UCSD-AML1 (cell line): ENCODE measurements at regions not wholly inside any gene's neighbourhood (a gene's known extent, or its start where the extent isn't known, plus 50 kb on each side); places are given as distances from the start of the nearest gene placed in this dataset.

Experiments used
- DNase-seq: peaks from one replicate; lab custom pipeline; 2025; ENCODE audit not compliant: unreplicated experiment; lab: John Stamatoyannopoulos, UW

DNA sequence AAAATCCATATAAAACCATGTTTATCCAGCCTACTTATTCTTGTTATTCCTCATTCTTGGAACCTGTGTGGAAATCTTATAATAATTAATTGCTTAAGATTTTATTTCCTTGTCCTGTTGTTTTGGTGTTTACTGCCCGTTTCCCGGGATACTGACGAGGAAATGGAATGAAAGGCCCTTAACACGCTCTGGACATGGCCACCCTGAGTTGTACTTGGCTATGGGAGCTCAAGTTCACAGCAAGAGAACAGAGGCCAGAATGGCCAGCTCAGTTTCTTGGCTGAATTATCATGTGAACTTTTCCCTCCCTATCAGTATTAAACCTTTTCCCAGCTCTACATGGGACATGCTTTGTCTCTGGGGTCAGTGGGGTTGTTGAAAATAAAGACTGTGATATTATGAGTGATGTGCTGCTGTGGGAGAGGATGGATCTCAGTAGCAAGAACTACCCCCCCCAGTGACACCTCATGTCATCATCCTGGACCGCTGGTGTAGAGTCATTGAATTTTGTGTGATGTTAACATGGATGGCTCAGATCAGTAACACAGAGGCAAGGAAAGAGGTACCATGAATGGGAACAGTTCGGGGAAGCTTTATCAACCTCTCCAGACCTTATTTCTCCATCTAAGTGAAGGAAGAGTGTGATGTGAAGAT is 87.0 kb upstream of the IGFBP3 start:
- no peak for DNase-seq

DNA sequence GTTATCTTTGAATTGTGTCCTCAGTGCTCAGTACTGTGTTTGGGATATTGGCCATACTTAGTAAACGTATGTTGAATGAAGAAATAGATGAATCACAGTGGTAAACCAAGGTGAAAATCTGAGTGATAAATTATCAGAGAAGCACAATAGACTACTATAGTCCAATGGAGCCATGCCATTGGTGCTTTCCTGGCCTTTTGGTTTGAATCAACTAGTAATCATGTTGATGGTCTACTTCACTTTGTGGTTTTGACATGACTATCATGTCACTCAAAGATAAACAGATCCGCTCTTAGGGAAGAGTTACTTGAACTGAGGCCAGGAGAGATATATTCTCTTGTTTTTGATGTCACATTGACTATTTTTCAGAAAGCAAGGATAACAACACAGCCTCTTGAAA is 86.1 kb upstream of the IGFBP3 start:
- no peak for DNase-seq

DNA sequence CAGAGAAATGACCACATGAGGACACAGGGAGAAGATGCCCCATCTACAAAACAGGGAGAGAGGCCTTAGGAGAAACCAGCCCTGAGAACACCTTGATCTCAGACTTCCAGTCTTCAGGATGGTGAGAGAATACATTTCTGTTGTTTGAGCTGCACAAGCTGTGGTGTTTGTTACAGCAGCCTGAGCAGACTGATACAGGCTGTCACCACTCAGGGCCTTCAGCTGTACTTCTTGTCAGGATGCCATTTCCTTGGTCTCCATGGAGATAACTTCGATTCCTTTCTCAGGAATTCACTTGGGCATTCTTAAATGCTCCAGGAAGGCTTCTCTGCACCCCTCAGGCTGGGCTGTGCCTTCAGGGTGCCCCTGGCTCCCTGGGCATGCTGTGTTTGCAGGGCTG is 85.7 kb upstream of the IGFBP3 start:
- no peak for DNase-seq

DNA sequence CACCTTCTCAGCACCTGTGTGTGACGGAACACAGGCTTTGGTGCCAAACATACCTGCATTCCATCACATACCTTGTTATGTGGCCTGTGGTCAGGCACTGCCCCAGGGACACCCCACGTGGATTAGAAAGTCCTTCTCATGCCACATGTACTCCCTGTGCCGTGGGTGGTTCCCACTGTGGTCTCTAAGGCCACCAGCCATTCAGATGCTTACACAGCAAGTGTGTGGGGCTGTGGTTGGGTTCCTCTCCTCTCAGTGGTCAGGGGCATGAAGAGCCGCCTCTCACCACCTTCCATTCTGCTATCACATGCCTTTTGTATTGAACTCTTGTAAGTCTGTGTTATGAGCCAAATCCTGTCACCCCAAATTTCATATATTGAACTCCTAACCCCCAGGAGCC is 85.1 kb upstream of the IGFBP3 start:
- DNase-seq, result no peak

DNA sequence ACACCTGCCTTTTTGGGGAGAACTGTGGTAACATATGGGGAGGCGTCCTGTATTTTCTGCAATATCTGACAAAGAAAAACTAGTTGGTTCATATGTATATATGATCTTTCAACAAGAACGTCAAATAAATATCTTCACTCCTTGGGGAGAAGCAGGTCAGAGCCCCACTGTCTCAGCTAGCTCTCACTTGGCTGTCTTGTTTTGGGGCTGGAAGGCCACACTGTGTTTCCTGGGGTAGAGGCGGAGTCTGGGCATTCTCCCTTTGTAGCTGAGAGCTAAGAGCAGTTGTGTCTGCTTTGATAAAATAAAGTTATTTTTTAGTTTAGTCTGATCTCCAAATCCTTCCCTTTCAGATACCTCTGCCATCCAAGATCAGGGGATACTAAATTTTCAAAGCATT is 83.9 kb upstream of the IGFBP3 start:
- DNase-seq, result no peak

DNA sequence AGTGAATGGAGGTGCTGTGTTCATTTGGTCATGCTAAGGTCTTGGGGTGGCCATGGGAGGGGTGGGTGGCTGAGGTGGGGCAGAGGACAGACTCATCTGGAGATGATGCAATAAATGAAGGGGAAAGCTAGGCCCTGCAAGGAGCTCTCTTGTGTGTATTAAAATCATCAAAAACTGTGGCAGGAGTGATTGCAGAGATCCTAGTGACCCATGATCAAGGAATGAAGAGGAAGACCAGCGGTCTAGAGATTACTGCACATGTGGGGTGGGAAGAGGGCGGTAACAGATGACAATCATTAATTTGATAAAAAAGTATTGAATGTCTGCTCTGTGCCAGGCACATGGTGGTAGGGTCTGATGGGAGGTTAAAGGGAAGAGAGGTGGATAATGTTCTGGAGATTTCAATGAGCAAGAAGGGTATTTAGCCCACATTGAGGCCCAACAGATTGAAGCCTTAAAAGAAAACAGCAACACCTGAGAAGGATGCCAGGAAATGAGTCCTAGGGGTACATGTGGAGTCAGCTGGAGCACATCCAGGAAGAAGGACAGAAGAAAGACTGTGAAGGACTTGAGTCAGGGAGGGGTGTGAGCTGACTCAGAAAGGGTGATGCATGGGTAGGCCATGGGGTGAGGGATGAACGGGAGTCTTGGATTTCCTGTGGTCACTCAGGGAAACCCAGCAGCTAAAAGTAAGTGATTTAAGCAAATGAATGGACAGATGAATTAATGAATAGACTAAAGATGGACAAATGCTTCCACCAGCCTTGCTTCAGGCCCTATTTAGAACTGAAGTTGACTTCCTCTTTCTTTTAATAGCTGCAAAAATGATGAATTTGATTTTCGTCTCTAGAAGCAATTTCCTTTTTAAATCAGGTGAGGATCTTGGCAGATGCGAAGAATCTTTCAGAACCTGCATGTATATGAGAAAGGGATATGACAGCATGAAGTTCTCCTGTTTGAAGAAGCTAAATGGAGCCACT is 83.1 kb upstream of the IGFBP3 start:
- DNase-seq, result no peak

DNA sequence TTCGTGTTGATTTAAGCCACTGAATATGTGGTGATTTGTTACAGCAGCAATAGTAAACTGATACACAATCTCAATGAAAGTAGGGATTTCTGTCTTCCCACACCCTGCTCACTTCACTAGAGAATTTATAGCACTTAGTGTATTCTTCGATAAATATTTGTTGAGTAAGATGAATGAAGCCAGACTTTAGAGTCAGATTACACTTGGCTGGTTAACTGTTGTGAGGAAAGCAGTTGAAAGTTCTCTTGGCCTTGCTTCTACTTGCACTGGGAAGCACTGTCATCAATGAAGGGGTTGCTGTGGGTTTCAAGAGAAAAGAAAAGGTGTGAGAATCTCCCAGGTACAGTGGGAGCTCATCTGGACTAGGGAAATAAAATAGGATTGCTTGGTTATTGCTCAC is 82.1 kb upstream of the IGFBP3 start:
- DNase-seq, result no peak

DNA sequence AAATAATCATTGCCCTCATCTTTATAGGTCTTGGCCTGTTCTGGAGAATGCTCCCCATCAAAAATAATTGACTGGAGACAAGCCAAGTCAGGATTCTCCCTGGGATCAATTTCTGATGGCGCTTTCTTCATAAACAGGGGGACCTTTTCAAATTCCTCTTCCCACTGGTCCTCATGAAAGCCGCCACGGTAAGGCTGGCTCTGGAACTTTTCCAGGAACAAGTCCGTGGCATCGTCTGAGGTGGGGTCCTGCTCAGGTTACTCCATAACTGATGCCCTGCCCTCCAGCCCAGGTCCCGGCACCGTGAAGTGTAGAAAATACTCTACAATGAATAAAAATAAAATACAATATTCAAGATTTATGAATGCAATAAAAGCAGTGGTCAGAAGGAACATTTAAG is 79.4 kb upstream of the IGFBP3 start:
- DNase-seq, result no peak

DNA sequence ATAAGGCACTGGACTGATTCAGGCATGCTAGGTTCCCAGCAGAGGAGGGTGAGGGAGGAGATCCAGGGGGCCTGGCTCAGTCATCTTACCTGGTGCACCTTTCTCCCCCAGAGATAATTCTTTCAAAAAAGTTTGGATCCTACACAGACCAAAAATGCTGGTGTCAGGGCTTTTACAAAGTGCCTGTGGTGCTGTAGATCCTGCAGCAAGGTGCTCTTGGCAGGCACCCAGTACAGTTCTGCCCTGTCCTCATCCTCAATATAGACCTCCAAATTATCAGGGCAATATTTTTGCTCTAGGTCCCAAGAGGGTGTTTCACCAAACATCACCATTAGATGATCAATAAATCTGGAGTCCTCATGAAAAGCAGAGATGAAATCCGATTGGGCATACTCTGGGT is 78.5 kb upstream of the IGFBP3 start:
- DNase-seq, result no peak

DNA sequence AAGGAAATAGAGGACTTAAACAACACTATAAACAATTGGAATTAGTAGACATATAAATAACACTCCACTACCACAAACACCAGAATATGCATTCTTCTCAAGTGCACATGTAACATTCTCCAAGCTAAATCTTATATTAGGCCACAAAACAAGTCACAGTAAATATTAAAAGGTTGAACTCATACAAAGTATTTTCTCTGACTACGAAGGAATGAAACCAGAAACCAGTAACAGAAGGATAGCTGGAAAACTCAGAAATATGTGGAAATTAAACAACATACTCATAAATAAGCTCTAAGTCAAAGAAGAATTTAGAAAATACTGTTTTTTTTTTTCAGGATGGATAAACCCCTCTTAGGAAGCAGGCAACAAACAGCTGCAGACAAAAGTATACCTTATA is 77.4 kb upstream of the IGFBP3 start:
- no peak for DNase-seq

DNA sequence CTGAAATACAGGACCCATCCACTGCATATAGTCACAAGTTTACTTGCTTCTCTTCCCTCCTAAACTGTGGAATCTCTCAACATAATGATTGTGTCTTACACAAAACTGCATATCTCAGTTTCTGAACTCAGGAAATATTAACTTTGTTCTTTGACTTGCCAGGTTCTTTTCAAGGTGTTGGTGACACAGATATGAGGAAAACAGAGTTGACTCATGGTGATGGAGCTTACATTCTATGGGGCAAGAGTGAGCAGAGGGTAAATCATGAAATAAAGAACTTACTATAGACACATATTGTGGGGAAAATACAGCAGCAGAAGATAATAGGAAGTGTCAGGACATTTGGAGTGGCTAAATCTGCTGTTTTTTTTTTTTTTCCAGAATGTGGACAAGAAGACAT is 72.5 kb upstream of the IGFBP3 start:
- no peak for DNase-seq

DNA sequence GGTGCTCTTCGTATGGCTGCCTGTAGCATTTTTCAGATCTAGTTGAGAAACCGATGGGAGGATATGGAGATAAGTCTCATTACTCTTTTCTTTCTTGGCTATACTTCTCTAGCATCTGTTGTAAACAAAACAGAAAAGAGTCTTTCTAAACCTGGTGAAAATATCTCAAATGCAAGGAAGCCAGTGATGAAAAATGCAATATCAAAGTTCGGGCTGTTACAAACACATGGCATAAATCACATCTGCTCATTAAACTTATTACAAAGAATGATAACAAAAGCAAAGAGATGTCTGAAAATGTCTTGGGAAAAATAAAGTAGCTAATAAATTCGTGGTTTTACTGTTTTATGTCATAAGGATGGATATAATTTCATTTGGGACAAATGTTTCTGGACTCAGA is 71.8 kb upstream of the IGFBP3 start:
- DNase-seq, result no peak

DNA sequence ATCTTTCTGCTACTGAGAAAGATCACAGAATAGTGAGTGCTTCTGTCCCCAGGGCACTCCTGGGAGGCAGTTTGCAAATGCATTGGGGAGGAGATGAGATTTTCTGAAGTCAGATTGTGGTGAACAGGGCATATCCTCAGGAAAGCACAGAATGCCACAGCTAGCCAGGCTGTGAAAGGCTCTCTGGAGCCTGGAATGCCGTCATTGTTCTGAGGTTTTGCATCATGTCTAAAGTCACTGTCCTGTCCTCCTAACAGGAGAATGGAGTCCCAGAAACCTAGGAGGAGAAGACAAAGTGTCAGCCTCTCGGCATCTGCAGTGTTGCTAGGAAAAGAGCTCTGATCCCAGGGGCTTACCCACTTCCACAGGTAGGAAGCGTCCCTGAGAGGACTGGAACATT is 69.2 kb upstream of the IGFBP3 start:
- no peak for DNase-seq

DNA sequence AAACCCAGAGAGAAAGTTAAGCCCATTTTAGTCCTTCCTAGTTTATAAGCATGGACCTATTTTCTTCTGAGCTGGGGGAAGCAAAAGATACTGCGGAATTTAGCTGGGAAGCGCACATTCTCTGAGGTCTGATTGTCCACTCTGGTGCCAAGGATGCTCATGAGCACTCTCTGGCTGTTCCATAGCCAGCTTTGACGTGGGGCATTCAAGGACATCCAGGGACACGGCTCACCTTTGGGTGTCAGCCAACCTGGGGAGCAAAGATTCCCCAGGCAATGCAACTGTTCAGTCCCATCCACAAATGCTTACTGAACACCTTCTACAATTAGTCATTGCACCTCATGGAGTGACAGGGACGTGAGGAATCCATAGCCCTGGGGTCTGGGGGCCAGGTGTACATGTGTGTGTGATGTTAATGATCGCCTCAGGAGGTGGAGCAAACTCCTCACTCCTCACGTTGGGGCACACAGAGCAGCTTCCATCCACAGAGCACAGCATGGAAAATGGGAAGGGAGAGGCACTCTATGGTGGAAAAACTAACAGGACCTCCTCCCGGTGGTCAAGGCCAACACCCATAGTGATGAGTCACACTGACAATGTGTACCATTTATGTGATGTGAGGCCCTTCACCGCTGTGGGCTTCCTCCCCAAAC is 67.5 kb upstream of the IGFBP3 start:
- no peak for DNase-seq

DNA sequence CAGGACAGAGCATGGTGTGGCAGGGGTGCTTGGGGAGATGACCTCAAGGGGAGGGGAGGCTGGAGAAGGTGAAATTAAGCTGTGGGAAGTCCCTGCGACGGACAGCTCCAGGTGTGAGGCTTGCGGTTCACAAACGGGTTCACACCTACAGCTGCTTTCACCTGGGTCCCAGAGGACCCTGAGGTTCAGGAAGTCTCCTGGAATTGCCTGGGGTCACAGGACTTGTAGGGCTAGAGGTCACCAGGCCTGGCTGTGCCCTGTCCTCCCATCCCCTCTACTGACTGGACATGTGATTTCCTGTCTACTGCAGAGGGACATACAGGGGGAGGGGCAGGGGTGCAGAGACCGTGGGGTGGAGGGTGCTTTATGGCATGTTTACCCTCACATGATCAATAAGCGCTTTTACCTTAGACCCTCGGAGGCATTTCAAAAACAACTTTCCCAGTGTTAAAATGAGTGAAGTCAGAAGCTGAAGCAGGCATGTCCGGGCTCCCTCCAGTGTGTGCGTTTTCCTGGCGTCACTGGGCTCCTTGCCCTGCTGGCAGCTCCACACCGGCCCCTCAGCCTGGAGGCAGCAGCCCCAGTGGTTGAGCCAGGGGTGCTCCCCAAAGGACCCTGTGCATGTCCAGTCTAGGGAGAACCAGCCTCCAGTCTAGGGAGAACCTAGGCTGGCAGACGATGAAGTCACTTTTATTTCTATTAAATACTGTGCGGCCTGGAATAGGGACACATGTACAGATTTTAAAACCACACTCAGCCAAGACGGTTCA is 66.6 kb upstream of the IGFBP3 start:
- DNase-seq, result no peak

DNA sequence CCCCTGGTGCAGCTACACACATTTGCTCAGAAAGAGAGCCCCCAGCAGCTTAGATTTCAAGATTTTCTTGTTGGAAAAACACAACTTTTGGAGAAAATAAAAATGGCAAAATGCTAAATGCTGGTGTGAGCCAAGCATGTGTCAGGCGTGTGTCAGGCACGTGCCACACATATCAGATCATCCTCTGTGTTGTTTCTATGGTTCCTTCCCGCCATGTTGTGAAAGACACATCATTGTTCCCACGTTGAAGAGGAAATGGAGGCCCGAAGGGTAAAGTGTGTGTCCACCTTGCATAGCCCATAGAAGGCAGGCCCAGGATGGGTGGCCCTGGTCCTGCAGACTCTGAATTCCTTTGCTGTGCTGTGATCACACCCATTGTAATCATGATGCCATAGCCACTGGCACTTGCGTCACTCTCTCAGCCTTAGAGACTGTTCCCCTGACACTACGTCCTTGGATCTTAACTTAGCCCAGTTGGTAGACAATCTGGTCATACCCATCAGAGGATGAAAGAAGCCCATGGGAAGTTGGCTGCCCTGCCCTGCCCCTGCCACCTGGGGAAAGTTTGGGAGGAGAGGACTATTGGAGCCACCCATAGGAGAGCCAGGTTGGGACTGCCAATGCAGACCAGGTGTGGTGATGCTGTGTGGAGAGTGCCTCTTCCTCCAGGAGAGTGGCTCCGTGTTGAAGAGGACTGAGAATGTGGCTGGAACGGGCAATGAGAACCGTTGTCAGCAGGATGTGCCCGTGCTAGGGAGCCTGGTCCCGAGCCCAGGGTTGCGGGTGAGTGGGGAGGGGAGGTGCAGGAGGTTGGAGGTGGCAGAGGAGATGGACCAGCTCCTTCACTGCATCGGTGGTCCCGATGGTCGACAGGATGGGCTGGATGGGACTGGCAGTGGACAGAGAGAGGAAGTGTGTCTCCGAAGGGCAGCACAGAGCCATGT is 65.6 kb upstream of the IGFBP3 start:
- no peak for DNase-seq

DNA sequence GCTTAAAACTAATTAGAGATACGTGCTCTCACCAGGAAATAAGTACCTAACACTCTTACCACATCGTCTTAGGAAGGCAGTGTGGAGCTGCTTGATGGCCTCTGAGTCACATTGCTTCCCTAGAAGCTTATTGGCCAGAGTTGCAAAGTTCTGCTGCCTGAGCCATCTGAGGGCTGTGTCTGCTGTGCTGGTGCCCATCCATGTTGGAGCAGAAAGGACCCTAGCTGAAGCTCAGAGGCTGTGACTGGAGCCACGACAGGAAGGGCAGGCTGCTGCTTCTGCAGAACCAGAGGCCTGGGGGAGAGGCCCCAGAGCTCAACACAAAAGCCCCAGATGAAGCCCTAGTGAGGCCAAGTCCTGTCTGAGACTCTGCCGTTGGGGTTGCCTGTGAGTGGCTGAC is 64.8 kb upstream of the IGFBP3 start:
- no peak for DNase-seq

DNA sequence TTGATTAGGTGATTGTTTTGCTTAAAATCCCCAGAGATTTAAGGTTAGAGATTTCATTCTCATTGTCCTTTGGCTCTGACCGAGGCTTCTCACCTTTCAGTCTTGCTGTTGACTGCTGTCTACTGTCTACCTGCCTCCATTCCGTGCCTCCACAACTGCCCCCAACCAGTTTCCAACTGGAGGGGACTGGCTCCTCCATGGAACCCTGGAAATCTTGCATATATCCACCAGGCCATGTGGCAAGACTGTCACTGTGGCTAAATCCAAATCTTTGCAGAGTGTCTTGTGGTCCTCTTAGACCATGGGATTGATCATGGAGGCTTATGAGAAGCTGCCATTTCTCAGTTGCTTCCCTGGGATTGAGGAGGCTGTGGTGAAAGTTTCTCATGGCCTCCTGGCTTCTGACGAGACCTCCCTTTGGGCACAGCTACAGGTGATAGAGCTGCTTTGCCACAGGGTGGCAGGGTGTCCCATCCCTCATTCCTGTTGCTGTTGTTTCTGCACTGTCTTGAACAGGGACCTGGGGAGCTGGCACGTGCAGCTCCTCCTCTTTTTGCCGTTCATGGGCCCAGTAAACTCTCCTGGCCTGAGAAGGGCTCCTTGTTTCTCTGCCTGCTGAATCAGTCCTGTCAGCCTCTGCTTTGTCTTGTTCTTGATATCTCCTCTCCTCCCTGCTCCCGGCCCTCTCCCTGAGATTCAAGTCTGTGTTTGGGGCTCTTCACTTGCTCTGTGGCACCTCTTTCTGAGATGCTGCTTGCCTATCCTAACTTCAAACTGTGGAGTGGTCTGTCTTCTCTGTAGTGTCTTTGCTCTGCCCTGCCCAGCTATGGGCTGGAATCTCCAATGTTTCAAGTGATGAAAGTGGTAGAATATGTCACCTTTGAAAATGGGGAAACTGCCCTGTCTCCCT is 63.6 kb upstream of the IGFBP3 start:
- DNase-seq, result no peak

DNA sequence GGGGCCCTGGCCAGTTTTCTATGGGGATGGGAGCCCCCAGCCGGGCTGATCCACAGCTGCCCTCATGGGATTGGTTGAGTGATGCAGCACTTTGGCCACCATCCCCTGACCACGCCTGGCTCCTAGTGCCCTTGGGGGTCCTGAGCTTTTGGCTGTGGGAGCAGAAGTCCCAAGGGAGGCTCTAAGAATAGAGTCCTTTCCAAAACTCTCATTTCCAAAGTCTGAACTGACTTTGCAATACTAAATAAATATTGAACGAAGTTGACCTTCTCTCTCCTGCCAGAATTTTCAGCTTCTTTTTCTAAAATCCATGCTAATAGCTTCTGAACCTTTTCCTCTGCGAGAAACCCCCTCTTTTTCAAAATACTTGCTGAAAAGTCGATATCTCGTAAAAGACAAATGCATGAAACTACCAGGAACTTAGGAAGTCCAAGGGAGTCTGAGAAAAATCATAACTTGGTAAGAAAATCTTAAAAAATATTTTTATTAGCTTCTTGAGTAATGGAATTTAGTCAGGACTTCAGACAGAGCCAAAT is 62.7 kb upstream of the IGFBP3 start:
- DNase-seq, result no peak
